ENCODE measurements at regions not wholly inside any gene's neighbourhood (a gene's known extent, or its start where the extent isn't known, plus 50 kb on each side); places are given as distances from the start of the nearest gene placed in this dataset.

DNA sequence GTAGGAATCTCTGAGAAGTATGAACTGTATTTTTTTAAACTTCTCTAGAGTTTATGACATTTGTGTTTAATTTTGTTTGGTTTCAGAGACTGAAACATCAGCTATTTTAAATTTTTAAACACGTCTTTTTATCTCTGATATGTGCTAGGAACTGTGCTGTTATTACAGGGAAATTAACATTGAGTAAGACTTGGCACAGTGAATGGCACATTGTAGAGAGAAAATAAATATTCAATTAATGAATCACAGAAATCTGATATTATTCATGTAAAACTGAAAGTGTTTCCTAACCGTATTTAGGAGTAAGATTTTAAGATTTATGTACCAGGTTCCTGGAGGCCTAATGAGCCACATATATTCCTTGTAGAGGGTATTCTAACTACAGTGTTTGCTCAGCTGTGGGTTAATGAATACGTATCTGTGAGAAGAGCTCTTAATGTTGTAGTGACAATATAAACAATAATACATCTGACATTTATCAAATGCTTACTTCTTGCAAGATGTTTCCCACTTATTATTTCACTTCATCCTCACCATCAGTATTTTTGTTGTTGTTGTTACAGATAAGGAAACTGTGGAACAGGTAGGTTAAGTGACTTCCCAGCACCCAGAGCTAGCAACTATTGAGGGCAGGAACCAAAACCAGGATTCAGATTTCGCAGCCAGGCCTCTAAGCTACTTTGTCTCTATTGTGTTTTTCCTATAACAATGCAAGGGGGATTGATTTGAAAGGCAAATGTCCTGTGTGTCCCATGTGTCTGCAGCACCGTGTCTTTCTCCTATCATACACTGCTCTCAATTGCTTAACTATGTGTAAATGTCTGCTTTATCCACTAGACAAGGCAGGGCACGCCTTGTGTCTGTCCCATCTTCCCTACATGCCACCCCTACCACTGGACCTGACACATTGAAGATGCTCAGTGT, 121.1 kb upstream of the FAM9C start:
- TF ChIP-seq TAF1 (IDR thresholded peaks at IDR 0.05; ENCODE audit: low read depth, low read length): no peak
- TF ChIP-seq POLR2AphosphoS5 (IDR thresholded peaks at IDR 0.05; ENCODE audit: low read depth, low read length): no peak
- TF ChIP-seq POLR2A (IDR thresholded peaks at IDR 0.05; ENCODE audit: low read depth, low read length): no peak
- TF ChIP-seq SPI1 (IDR thresholded peaks at IDR 0.05; ENCODE audit: low read depth, low read length): no peak
- TF ChIP-seq PAX5 (IDR thresholded peaks at IDR 0.05; ENCODE audit: insufficient read depth, low read length, severe bottlenecking): no peak
- no peak for TF ChIP-seq POU2F2 (IDR thresholded peaks at IDR 0.05; ENCODE audit: low read depth, low read length)

All from GM12891 (cell line).